NCI-H1048 (cell line): ENCODE measurements at regions not wholly inside any gene's neighbourhood (a gene's known extent, or its start where the extent isn't known, plus 50 kb on each side); places are given as distances from the start of the nearest gene placed in this dataset.
"Not testable (repeated sequence)": the region's sequence is repeated elsewhere in the genome, so short reads cannot be mapped to it uniquely, and the experiment has no call there.

Experiments used
- DNase-seq: peaks from one replicate; lab custom pipeline; 2025; lab: John Stamatoyannopoulos, UW

DNA sequence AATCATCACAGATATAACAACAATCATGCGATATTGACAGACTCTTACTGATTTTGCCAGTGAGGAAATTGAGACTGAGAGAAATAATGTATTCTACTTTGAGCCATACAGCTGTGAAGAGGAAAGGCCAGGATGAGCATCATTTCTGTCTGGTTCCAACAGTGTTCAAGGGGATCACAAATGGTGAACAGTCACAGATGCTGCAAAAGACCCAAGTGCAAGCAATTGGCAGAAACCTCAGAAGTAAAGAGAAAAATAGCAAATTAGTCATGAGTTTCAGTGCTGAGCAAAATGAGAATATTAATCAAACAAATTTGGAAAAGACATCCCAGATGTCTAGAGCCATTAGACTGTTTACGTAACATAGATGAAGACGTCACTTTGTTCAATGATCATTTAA, 114.1 kb downstream of the RAB38 start:
- DNase-seq, result no peak

DNA sequence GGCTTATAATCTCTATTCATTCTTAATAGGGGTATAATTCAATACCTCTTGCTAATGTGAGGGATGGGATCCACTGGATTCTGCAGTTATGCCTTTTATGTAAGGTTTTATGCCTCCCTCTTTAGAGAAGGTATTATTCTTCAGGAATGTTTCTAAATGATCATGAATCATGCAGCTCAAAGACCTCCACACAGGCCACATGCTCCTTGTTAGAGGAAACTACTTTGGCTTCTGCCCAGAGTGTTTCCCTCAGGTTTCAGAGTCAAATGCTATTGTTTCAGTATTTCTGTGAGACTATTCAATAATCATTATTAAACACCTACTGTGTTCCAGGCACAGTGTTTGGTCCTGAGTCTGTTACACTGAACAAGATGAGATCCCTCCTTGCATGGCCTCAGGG, 115.9 kb downstream of the RAB38 start:
- no peak for DNase-seq

DNA sequence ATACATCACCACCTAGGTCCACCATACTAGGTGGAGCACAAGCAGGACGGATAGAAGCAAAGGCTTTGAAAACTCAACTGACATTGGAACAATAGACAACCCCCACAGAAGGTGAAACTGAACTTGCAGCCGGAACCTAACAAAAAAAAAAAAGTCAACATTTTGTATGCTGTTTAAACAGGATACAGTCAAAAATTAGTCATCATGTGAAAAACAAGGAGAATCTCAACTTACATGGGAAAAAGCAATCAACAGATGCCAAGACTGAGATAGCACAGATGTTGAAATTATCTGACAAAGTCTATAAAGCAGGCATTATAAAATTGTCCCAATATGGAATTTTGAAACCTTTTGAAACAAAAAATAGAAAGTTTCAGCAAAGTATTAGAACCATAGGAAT, 123.8 kb downstream of the RAB38 start:
- DNase-seq, result no peak

DNA sequence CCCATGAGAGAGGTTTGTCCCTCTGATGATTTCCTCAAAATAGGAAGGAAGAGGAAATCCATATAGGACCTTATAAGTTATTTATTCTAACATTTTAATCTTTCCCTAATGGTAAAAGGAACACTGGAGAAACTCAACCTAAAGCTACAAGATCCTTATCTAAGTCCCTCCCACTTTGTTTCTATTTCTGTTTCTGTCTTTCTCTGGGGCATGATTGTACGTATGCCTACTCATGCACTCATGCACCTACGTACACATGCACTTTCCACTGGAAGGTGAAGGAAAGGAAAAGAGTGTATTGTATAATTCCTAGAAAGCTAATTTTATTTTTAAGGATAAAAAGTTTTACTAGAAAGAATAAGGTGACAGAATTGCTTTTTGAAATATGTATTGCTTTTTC, 125.0 kb downstream of the RAB38 start:
- no peak for DNase-seq

DNA sequence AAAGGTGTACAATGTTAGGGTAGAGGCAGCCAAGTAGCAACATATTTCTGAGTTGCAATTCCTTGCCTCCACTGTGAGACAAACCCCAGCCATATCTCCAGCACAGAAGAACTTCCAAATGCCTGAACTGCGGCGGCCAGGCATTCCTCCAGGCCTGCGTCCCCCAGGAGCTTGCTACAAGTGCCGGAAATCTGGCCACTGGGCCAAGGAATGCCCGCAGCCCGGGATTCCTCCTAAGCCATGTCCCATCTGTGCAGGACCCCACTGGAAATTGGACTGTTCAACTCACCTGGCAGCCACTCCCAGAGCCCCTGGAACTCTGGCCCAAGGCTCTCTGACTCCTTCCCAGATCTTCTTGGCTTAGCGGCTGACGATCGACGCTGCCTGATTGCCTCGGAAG, 130.0 kb downstream of the RAB38 start:
- not testable (repeated sequence) for DNase-seq

DNA sequence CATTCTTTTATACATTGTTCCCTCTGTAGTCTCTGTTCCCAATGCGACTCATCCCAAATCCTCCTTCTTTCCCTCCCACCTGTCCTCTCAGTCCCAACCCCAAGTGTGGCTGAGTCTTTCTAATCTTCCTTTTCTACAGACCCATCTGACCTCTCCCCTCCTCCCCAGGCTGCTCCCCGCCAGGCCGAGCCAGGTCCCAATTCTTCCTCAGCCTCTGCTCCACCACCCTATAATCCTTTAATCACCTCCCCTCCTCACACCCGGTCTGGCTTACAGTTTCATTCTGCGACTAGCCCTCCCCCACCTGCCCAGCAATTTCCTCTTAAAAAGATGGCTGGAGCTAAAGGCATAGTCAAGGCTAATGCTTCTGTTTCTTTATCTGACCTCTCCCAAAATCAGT, 130.6 kb downstream of the RAB38 start:
- not testable (repeated sequence) for DNase-seq

DNA sequence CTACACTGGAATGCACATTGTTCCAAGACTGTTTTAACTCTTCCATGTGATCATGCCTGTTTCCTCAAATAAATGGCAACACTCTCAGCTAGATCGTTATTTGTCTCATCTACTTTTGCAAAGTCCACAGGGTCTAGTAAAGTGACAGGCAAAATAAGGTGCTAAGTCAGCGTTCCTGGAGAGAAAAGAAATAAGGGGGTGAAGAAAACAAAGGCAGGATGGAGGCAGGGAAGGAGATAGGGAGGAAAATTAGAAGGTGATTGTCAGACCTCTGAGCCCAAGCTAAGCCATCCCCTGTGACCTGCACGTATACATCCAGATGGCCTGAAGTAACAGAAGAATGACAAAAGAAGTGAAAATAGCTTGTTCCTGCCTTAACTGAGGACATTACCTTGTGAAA, 132.1 kb downstream of the RAB38 start:
- DNase-seq, result no peak

DNA sequence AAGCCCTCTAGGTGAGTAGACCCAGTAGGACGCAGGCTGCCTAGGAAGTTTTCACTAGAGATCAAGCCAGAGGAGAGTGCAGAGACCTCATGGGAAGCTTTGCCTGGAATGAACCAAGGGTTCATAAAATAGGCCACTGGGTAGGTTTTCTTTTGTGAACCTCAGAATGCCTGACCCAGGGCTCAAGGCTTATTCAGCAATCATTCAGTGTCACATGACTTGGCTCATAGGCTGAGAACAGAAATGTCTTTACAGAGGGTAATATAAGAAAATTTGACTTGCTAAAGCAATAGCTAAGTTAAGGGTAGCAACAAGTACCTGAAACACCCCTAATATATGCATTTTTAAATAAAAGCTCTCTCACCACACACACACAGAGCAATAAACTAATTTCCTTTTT, 132.6 kb downstream of the RAB38 start:
- DNase-seq, result no peak

DNA sequence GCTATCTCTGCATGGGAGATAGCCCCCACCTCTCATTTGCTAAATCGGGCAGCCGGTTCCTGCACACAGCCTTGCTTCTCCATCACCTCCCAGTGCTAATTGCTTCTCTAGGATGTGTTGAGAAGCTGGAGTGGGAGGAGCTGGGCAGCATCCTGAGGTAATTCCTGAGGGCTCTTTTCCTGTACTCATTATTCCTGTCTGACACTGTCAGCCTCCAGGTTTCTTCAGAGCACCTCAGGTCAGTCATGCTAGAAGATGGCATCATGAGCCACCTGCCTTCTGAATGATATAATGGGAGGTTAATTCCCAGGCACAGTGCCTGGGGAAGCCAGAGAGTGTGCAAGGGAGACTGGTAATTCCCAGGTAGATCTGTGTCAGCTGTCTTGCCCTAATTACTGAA, 133.0 kb downstream of the RAB38 start:
- DNase-seq, result no peak

DNA sequence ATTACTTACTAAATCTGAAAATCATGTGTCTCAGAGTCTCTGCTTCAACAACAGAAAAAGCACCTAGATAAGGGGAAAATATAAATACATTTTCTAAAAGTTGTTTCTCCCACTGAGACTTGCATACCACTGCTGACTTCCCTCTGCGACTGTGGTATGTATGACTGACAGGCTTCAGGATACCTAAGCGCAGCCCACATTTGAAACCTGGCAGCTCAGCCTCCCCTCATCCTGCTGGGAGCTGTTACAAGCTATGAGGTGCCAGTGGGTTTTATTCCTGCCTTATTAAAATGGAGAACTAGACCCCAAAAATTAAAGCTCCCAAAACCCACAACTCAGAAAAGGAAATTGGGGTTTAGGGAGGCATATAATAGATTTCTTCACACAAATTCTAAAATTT, 133.6 kb downstream of the RAB38 start:
- DNase-seq, result no peak

DNA sequence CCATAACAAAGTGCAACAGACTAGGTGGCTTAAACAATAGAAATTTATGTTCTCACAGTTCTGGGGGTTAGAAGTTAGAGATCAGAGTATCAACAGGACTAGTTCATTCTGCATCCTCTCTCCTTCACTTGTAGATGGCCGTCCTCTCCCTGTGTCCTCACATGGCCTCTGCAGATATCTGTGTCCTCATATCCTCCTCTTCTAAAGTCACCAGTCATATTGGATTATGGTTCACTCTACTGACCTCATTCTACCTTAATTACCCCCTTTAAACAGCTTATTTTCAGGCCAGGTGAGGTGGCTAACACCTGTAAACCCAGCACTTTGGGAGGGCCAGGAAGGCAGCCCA, 135.1 kb downstream of the RAB38 start:
- no peak for DNase-seq

DNA sequence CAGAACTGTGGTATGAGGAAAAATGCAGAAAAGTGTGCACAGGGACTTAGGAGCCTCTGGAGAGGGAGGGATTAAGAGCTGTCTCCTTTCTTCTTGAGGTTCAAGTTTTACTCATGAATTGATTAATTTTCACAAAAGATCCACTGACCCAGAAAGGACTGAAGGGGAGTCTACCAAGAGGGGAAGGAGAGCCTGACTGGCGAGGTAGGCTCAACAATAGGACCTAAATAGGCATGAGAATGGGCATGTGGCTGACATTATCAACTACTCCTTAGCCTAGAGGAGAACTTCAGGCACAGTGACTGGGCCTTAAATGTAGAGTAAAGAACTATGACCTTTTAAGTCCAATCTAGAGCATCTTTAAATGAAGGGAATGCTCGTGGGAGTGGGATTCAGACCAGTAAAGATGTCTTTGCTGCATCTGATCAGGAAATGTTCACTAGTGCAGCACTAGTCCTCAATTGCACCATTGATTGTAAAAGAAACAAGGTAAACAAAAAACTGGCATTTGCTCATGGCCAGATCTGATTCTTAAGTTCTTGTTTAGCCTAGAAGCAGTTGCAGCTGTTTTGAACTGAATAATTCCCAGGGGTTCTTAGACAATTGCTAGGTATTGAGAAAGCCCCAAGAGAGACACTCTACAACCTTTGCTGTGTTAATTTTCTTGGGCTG, 135.6 kb downstream of the RAB38 start:
- no peak for DNase-seq

DNA sequence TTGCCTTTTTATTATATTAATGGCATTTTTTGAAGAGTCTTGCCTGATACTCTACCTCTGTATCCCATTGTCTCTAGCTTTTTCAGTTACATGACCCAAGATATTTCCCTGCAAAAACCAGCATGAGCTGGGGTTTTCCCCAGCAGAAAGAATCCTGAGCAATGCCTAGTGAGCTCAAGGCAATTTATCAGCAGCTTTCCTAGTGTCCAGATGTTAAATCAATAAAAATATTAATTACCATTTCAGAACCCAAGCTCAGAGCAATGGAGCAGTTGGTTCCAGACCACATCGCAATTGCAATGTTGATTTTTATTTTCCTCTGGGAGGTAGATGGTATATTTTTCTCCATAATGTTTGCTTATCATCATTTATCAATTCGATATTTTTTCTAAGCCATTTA, 137.2 kb downstream of the RAB38 start:
- DNase-seq, result no peak

DNA sequence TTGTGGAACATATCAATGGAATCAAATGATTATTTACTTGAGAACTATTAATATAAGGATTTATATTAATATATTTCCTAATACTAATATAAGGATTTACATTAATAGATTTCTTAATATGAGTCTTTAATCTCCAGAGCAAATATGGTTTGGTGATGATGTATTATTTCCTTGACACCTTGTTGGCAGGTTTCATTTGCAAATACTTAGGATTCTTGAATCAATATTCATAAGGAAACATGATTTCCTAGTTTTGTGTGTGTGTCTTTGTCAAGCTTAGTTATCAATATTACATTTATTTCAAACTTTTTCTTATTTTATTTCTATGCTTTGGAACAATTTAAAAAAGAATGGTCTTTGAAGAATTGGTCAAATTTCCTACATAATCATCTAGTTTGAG, 138.5 kb downstream of the RAB38 start:
- no peak for DNase-seq

DNA sequence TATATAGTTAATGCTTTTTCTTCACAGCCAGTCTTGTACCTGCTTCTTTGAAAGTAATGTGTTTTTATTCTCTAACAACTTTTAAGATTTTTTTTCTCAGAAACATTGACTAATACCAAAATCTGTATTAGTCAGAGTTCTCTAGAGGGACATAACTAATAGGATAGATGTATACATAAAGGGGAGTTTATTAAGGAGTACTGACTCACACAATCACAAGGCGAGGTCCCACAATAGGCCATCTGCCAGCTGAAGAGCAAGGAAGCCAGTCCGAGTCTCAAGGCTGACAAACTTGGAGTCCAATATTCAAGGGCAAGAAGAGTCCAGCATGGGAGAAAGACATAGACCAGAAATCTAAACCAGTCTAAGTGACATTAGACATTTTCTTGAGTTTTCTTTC, 140.0 kb downstream of the RAB38 start:
- DNase-seq, result no peak

DNA sequence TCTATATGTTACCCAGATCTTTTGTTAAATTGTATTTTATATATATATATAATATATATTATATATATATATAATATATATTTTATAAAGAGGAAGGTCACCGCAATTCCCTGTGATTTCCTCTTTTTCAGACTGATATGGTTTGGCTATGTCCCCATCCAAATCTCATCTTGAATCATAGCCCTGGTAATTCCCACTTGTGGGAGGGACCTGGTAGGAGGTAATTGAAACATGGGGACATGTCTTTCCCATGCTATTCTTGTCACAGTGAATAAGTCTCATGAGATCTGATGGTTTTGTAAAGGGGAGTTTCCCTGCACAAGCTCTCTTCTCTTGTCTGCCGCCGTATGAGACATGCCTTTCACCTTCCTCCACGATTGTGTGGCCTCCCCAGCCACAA, 157.6 kb downstream of the RAB38 start:
- DNase-seq, result no peak

DNA sequence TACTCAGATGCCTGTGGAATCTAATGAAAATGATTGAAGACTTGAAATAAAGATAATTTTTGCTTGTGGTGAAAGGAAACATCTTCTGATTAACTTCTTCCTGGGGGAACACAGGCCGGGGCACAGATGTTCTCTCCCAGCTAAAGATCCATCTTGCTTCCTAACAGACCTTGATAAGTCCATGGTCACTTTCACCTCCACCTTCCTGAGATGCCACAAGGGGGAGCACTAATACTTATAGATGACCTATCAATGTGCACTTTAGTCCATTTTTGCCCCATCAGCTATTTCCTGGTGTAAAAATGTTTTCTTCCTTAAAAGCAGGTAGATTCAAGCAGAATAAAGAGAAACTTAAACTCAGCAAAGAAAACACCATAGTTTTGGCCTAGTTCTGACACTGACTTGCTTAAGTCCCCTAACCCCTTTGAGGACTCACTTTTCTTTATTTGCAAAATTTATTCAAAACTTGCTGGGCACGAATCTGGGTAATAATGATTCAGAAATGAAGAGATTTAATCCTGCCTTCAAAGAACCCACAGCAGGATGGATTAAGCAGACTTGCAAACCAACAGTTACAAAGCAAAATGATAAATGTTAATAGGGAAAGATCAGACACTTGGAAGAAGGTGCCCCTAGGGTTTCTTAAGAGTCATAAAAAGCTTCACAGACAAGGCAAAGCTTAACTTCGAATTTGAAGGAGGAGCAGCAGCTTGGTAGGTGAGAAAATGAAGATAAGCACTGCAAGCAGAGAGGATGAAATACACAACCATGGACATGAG, 158.7 kb downstream of the RAB38 start:
- DNase-seq, result peak; percentile 38

DNA sequence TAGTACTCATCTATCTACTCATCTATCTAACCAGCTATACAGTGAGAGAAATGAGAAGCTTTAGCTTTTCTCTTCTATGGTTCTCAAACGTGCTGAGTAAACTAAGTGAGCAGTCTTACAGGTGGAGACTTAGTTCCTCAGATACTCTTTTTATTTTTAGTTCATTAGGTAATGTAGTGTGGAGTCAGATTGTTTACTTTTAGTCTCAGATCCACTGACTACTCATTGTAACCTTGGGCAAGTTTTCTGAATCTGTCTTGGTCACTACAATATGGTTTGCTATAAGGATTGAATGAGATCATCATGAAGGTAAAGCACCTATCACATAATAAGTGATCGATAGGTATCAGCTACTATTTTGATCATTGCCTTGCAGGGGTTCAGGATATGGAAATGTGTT, 160.1 kb downstream of the RAB38 start:
- no peak for DNase-seq

DNA sequence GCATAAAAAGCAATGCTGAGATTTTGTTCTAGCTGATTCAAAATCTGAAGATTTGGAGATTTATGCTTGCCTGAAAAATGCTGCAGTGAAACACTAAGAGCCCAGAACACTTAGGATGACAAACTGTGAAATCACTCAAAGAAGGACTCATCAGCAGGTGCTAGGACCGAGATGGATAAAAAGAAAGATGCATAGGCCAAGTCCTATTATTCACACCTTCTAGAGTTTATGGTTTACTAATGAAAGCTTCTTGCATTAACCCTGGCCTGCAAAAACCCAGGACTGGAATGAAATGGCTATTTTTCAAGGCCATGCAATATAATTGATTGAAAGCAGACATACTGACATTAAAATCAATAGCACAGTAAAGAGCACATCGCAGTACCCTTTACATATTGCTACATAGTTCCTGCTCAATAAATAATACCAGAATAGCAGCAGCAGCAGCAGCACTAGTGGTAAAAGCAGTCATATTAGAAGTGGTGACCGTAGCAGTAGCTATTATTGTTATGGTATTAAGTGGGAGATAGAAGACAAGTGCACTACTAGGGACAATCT, 161.7 kb downstream of the RAB38 start:
- DNase-seq, result no peak

DNA sequence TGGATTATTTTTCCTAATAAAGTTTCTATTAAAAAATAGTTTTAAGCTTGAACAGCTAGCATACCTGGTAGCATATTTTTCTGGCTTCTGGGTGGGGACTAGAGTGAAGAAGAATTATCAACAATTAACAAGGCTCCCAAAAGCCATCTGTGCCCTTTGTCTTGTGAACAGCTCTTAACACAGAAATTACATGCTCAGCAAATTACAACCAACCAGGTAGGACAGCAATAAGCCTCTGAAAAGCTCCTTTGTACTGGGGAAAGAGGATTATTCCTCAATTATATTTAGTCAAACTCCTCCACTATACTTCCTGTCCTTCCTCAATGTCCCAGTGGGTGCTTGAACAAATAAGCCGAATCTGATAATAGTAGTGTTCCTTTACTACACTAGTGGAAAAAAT, 162.8 kb downstream of the RAB38 start:
- DNase-seq, result no peak

DNA sequence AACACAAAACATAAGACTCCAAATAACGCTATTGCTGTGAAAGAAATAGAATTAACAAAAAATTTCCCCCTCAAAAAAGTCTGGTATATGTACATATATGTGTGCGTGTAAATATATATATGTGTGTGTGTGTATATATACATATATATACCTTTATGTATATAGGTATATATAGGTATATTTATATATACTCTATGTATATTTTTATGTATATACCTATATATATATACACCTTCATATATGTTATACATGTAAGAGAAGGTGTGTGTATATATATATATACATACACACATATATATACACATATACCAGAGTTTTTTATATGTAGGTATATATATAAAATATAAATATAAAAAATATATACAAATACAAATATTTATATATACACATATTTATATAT, 199.2 kb downstream of the RAB38 start:
- no peak for DNase-seq

DNA sequence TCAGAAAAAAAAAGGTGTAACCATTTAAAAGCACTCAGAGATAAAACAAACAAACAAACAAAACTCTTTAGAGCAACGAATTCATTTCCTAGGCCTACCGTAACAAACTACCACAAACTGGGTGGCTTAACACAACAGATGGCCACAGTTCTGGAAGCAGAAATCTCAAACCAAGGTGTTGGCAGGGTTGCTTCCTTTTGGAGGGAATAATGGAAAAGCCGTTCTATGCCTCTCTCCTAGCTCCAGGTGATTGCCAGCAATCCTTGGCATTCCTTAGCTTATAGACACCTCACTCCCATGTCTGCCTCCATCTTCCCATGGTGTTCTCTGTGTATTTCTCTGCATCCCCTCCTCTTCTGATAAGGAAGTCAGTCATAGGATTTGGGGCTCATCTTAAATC, 200.4 kb downstream of the RAB38 start:
- no peak for DNase-seq

DNA sequence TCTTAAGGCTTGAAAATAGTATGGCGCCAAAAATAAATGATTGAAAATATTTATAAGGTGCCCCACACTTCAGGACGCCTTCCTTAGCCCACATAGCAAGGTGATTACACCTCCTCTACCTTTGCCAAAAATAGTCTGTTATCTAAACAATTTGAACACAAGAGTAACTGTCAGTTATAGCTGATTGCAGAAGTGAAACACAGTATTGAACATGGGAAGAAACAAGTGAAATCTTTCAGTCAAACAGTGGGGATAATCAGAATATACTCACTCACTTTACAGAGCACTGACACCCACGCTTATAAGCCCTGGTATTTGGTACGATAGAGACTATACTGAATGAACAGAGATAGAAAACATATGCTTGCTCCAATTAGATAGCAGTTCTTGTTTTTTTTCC, 203.1 kb downstream of the RAB38 start:
- DNase-seq, result no peak

DNA sequence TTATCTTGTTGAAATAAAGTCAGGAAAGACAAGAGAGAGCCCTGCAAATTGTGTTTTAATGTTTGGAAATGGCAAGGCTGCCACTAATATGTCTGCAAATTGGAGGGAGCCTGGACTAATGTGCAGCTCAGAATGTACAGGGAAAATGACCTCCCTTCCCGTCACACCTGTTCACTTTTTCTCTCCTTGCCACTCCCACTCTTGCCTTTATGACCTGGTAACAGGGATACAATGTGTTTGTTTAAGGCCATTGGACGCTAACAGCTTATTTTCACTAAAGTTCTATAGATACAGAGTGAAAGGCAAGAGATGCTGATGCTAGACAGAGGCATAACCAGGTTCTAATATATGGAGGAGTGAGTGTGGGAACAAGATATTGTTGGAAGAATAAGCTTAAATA, 203.9 kb downstream of the RAB38 start:
- DNase-seq, result no peak
